ENCODE measurements at regions not wholly inside any gene's neighbourhood (a gene's known extent, or its start where the extent isn't known, plus 50 kb on each side); places are given as distances from the start of the nearest gene placed in this dataset.

DNA sequence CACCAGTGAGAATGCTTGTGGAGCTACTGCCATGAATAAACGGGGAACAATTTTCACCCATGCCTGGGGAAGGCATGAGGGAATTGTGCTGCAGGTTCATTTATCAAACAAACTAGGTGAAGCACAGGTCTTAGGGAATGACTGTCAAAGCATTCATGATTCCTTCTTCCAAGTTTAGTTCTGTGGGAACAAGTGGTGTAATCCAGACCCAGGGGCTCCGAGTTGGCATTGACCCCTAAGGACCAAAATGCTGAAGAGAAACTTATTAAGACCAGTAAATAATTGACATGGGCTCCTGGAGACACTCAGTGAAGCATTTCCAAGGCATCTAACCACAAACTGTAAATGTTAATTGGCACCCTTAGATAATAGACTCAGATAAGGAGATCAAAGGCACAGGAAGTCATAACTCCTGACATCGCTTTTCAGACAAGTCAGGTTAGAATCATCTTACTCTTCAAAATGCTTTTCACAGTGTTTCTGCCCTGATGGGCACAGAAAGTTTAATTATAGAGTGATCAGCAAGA lies 96.9 kb downstream of the SPP2 start:
- Mint-ChIP-seq H3K27ac (peak overlapping the region; percentile 29), H3K36me3 (ENCODE audit: low read depth) (no peaks in the 10 kb centered on the region), H3K27me3 (no peaks in the 10 kb centered on the region), H3K4me1 (peaks cover 16% of the 10 kb centered on the region), H3K9me3 (peaks cover 4% of the 10 kb centered on the region), H3K4me3 (peak overlapping the region; percentile 44)
- ATAC-seq (replicated peaks), result peak; percentile 53

DNA sequence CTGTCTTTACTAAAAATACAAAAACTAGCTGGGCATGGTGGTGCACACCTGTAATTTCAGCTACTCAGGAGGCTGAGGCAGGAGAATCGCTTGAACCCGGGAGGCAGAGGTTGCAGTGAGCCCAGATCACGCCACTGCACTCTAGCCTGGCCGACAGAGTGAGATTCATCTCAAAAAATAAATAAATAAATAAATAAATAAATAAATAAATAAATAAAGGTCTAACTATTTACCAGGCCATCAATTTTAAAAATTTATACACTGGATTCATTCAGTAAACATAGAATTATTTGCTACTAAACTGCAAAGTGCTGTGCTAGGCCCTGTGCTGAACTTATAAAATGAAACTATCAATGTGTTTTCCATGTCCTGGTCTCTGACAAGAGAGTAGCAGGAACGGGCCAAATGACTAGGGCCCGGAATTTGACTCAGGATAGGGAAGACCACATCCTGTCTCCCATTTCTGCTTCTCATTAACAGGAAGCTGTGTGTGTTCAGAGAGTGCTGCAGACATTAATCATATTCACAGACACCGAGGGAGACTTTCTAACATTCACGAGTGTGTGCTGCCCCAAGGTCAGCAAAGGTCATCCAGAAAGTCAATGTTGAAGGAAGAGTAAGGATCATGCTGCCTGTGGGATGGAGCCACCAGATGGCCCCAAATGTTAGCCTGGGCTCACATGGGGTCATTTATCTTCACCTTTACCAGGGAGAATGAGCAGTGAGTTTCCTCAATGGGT lies 95.8 kb downstream of the SPP2 start:
- H3K4me1 Mint-ChIP-seq, result peaks cover 16% of the 10 kb centered on the region
- no peaks in the 10 kb centered on the region for H3K9me3 Mint-ChIP-seq
- ATAC-seq (replicated peaks), result peak; percentile 78
- no peaks in the 10 kb centered on the region for H3K36me3 Mint-ChIP-seq (ENCODE audit: low read depth)
- no peaks in the 10 kb centered on the region for H3K27me3 Mint-ChIP-seq
- peak overlapping the region; percentile 62 for H3K4me3 Mint-ChIP-seq
- H3K27ac Mint-ChIP-seq, result peak overlapping the region; percentile 65

- Mint-ChIP-seq H3K4me1 (peaks cover 16% of the 10 kb centered on the region), H3K27ac (no peak overlapping the region), H3K4me3 (no peak overlapping the region), H3K36me3 (ENCODE audit: low read depth) (no peaks in the 10 kb centered on the region), H3K27me3 (no peaks in the 10 kb centered on the region), H3K9me3 (no peaks in the 10 kb centered on the region)
- no peak for ATAC-seq (replicated peaks)
These were observed 95.0 kb downstream of the SPP2 start for GRCh38 chr2:234145511-234145910.

- no peaks in the 10 kb centered on the region for H3K36me3 Mint-ChIP-seq (ENCODE audit: low read depth)
- no peak overlapping the region for H3K27ac Mint-ChIP-seq
- no peak overlapping the region for H3K4me3 Mint-ChIP-seq
- H3K9me3 Mint-ChIP-seq, result no peaks in the 10 kb centered on the region
- no peaks in the 10 kb centered on the region for H3K27me3 Mint-ChIP-seq
- ATAC-seq (replicated peaks), result no peak
- H3K4me1 Mint-ChIP-seq, result peaks cover 16% of the 10 kb centered on the region
These were observed 94.6 kb downstream of the SPP2 start for GRCh38 chr2:234145057-234145456.

- no peaks in the 10 kb centered on the region for H3K27me3 Mint-ChIP-seq
- H3K36me3 Mint-ChIP-seq (ENCODE audit: low read depth), result no peaks in the 10 kb centered on the region
- no peak overlapping the region for H3K4me3 Mint-ChIP-seq
- peaks cover 13% of the 10 kb centered on the region for H3K4me1 Mint-ChIP-seq
- no peaks in the 10 kb centered on the region for H3K9me3 Mint-ChIP-seq
- H3K27ac Mint-ChIP-seq, result peak overlapping the region; percentile 30
- no peak for ATAC-seq (replicated peaks)
These were observed 93.4 kb downstream of the SPP2 start for GRCh38 chr2:234143896-234144295.

- H3K27ac Mint-ChIP-seq, result no peak overlapping the region
- H3K9me3 Mint-ChIP-seq, result no peaks in the 10 kb centered on the region
- no peak overlapping the region for H3K4me3 Mint-ChIP-seq
- H3K27me3 Mint-ChIP-seq, result no peaks in the 10 kb centered on the region
- peaks cover 6% of the 10 kb centered on the region for H3K4me1 Mint-ChIP-seq
- ATAC-seq (replicated peaks), result no peak
- H3K36me3 Mint-ChIP-seq (ENCODE audit: low read depth), result no peaks in the 10 kb centered on the region
These were observed 92.0 kb downstream of the SPP2 start for GRCh38 chr2:234142530-234142929.

DNA sequence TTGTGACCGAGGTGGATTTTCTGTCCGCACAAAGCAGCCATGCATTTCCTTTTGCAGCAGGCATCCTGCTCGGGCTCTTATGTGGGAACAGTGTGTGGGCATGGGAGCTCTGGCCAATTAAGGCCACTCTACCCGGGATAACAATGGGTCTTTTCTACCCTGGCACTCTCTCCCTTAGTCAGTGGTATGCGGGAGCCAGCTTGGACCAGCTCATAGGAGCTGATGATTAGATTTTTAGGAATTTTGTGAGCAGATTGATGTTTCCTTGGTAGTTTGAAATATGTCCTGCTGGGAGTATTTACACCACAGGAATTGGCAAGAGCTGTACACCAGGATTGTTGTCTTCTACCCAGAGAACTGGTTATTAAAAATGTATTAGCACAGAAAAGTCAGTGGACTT lies 89.3 kb downstream of the SPP2 start:
- Mint-ChIP-seq H3K36me3 (ENCODE audit: low read depth) (no peaks in the 10 kb centered on the region), H3K4me1 (peaks cover 11% of the 10 kb centered on the region), H3K27me3 (no peaks in the 10 kb centered on the region), H3K9me3 (no peaks in the 10 kb centered on the region), H3K27ac (no peak overlapping the region), H3K4me3 (no peak overlapping the region)
- ATAC-seq (replicated peaks), result no peak

DNA sequence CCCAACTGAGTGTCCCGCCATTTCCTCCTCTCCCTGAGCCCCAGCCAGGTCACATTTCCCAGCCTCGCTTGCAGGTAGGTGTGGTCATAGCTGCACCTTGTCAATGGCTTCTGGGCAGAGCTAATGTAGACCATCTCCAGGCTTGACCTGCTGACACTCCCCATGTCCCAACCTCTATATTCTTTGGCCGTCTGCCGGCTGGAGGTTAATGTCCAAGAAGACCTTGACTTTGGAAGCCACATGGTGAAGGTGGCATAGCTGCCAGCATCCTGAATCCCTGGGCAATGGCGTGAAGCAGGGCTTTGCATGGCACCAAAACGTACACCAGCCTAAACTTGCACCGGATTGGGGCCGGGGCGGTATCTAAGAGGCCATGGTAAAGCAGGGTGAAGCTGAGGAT lies 88.3 kb downstream of the SPP2 start:
- Mint-ChIP-seq H3K27ac (no peak overlapping the region), H3K27me3 (no peaks in the 10 kb centered on the region)

GRCh38 chr2:234137400-234138014 lies 87.0 kb downstream of the SPP2 start:
- peaks cover 11% of the 10 kb centered on the region for H3K4me1 Mint-ChIP-seq
- no peak for ATAC-seq (replicated peaks)
- H3K27ac Mint-ChIP-seq, result no peak overlapping the region
- H3K9me3 Mint-ChIP-seq, result no peaks in the 10 kb centered on the region
- no peaks in the 10 kb centered on the region for H3K36me3 Mint-ChIP-seq (ENCODE audit: low read depth)
- no peaks in the 10 kb centered on the region for H3K27me3 Mint-ChIP-seq
- H3K4me3 Mint-ChIP-seq, result no peak overlapping the region

More for the DNA sequence above, 88.3 kb downstream of the SPP2 start:
- H3K4me1 Mint-ChIP-seq, result peaks cover 11% of the 10 kb centered on the region
- no peak for ATAC-seq (replicated peaks)
- H3K9me3 Mint-ChIP-seq, result no peaks in the 10 kb centered on the region
- H3K36me3 Mint-ChIP-seq (ENCODE audit: low read depth), result no peaks in the 10 kb centered on the region
- H3K4me3 Mint-ChIP-seq, result no peak overlapping the region

GRCh38 chr2:234136461-234136860 lies 86.0 kb downstream of the SPP2 start:
- H3K9me3 Mint-ChIP-seq, result no peaks in the 10 kb centered on the region
- no peak overlapping the region for H3K27ac Mint-ChIP-seq
- peaks cover 11% of the 10 kb centered on the region for H3K4me1 Mint-ChIP-seq
- no peaks in the 10 kb centered on the region for H3K27me3 Mint-ChIP-seq
- no peak overlapping the region for H3K4me3 Mint-ChIP-seq
- no peaks in the 10 kb centered on the region for H3K36me3 Mint-ChIP-seq (ENCODE audit: low read depth)
- peak; percentile 43 for ATAC-seq (replicated peaks)

DNA sequence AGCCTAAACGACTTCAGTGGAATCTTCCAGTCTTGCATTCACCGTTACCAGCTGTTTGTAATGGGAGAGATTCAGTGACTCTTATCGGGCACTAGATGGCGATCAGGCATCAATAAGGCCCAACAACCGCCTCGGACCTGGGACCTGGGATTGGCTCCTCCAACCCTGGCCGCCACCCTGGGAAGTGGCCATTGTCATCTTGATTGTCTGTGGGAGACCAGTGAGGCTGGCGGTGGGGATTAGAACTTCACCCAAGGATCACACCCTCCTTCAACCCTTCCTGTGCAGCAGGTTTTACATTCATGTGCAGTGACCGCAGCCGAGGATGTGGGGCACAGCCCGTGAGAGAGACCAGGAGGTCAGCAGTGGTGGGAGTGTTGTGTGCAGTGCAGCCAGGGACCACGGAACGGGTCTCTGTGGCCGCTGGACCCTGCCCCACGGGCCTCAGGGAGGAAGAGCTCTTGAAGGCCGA lies 85.3 kb downstream of the SPP2 start:
- H3K27me3 Mint-ChIP-seq, result no peaks in the 10 kb centered on the region
- ATAC-seq (replicated peaks), result peak; percentile 87
- H3K9me3 Mint-ChIP-seq, result no peaks in the 10 kb centered on the region
- no peak overlapping the region for H3K4me3 Mint-ChIP-seq
- H3K4me1 Mint-ChIP-seq, result peaks cover 11% of the 10 kb centered on the region
- H3K27ac Mint-ChIP-seq, result no peak overlapping the region
- H3K36me3 Mint-ChIP-seq (ENCODE audit: low read depth), result no peaks in the 10 kb centered on the region

GRCh38 chr2:234134496-234134895 lies 84.0 kb downstream of the SPP2 start:
- H3K27me3 Mint-ChIP-seq, result no peaks in the 10 kb centered on the region
- no peak overlapping the region for H3K4me3 Mint-ChIP-seq
- H3K9me3 Mint-ChIP-seq, result no peaks in the 10 kb centered on the region
- no peak overlapping the region for H3K27ac Mint-ChIP-seq
- H3K4me1 Mint-ChIP-seq, result peaks cover 11% of the 10 kb centered on the region
- H3K36me3 Mint-ChIP-seq (ENCODE audit: low read depth), result no peaks in the 10 kb centered on the region
- no peak for ATAC-seq (replicated peaks)

DNA sequence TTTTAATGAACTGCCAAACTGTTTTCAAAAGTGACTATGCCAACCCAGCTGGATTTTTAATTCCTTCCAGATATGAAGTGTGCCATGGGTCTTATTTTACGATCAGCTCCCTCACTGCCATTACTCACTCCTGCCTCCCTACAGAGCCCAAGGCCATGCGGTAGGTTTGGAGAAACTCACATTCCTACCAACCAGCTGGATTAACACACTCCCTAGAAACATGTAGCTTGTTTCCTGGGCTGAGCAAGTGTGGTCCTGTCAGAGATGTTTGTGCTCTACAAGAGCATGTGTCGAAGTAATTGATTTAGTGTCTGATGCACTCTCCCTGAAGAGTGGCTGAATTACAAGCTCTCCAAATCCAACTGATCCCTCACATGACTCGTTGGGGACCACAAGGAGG lies 82.5 kb downstream of the SPP2 start:
- H3K36me3 Mint-ChIP-seq (ENCODE audit: low read depth), result no peaks in the 10 kb centered on the region
- no peaks in the 10 kb centered on the region for H3K9me3 Mint-ChIP-seq
- H3K27me3 Mint-ChIP-seq, result no peaks in the 10 kb centered on the region
- H3K4me1 Mint-ChIP-seq, result peaks cover 15% of the 10 kb centered on the region
- H3K4me3 Mint-ChIP-seq, result no peak overlapping the region
- no peak for ATAC-seq (replicated peaks)
- H3K27ac Mint-ChIP-seq, result peak overlapping the region; percentile 49

DNA sequence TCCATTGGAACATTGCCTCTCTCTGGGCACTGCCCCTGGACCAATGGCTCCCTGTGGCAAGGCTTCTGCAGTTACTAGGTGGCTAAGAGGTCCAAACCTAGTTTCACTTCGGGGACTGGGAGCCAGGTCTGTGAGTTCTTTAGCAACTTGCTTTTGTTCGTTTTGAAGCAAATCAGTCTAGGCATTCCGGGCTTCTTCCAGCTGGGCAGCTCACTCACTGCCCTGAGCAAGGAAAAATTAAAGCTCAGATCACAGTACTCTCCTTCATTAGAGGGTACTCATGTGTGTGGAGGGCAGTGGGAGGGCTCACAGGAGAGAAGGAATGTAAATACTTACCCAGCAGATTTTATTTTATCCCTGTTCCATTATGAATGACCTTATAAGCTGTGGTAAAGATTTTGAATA lies 80.3 kb downstream of the SPP2 start:
- Mint-ChIP-seq H3K36me3 (ENCODE audit: low read depth) (no peaks in the 10 kb centered on the region), H3K27me3 (no peaks in the 10 kb centered on the region), H3K9me3 (no peaks in the 10 kb centered on the region), H3K4me3 (no peak overlapping the region), H3K4me1 (peaks cover 9% of the 10 kb centered on the region), H3K27ac (no peak overlapping the region)
- ATAC-seq (replicated peaks), result no peak

- no peak for ATAC-seq (replicated peaks)
- Mint-ChIP-seq H3K4me1 (peaks cover 4% of the 10 kb centered on the region), H3K27ac (peak overlapping the region; percentile 53), H3K4me3 (no peak overlapping the region), H3K36me3 (ENCODE audit: low read depth) (no peaks in the 10 kb centered on the region), H3K27me3 (peaks cover 5% of the 10 kb centered on the region), H3K9me3 (no peaks in the 10 kb centered on the region)
These were observed 78.1 kb downstream of the SPP2 start for GRCh38 chr2:234128606-234129005.

Measured in activated T-helper 17 cell treated with anti-CD3 and anti-CD28 coated beads, Interleukin-2, amount 50 U/mL, for 72 hours (primary cell).